ENCODE measurements at regions not wholly inside any gene's neighbourhood (a gene's known extent, or its start where the extent isn't known, plus 50 kb on each side); places are given as distances from the start of the nearest gene placed in this dataset.

- H2AFZ ChIP-seq (ENCODE audit: low read depth, low read length): no peak overlapping the region
- peaks cover 40% of the 10 kb centered on the region for H3K27me3 ChIP-seq (ENCODE audit: low read depth, low read length)
- H3K4me2 ChIP-seq (ENCODE audit: low read length): no peak overlapping the region
- no peaks in the 10 kb centered on the region for H3K4me1 ChIP-seq (ENCODE audit: low read length)
- H3K9me3 ChIP-seq (ENCODE audit: insufficient read depth, low read length): no peaks in the 10 kb centered on the region
- H3K79me2 ChIP-seq (ENCODE audit: low read length): no peaks in the 10 kb centered on the region
- no peak overlapping the region for H3K9ac ChIP-seq (ENCODE audit: low read length)
- no peaks in the 10 kb centered on the region for H3K36me3 ChIP-seq (replicated peaks; ENCODE audit: low read depth, low read length)
- H3K27ac ChIP-seq (ENCODE audit: low read length): no peak overlapping the region
- H4K20me1 ChIP-seq (ENCODE audit: insufficient read depth, low read length): no peaks in the 10 kb centered on the region
- TF ChIP-seq CTCF (IDR thresholded peaks at IDR 0.05; ENCODE audit: low read depth, low read length) (no peak), EZH2phosphoT487 (IDR thresholded peaks at IDR 0.05; ENCODE audit: low read depth) (no peak)
- H3K4me3 ChIP-seq (ENCODE audit: low read length): no peak overlapping the region
These were observed 64.6 kb downstream of the FHIP1A start for GRCh38 chr4:151473521-151474097.

- no peaks in the 10 kb centered on the region for H3K36me3 ChIP-seq (replicated peaks; ENCODE audit: low read depth, low read length)
- H3K4me1 ChIP-seq (ENCODE audit: low read length): no peaks in the 10 kb centered on the region
- no peak overlapping the region for H3K9ac ChIP-seq (ENCODE audit: low read length)
- H3K79me2 ChIP-seq (ENCODE audit: low read length): no peaks in the 10 kb centered on the region
- H4K20me1 ChIP-seq (ENCODE audit: insufficient read depth, low read length): no peaks in the 10 kb centered on the region
- TF ChIP-seq CTCF (IDR thresholded peaks at IDR 0.05; ENCODE audit: low read depth, low read length) (no peak), EZH2phosphoT487 (IDR thresholded peaks at IDR 0.05; ENCODE audit: low read depth) (no peak)
- no peaks in the 10 kb centered on the region for H3K9me3 ChIP-seq (ENCODE audit: insufficient read depth, low read length)
- H2AFZ ChIP-seq (ENCODE audit: low read depth, low read length): no peak overlapping the region
- H3K4me3 ChIP-seq (ENCODE audit: low read length): no peak overlapping the region
- peaks cover 42% of the 10 kb centered on the region for H3K27me3 ChIP-seq (ENCODE audit: low read depth, low read length)
- H3K4me2 ChIP-seq (ENCODE audit: low read length): no peak overlapping the region
- H3K27ac ChIP-seq (ENCODE audit: low read length): no peak overlapping the region
These were observed 66.2 kb downstream of the FHIP1A start for GRCh38 chr4:151475035-151475714.

DNA sequence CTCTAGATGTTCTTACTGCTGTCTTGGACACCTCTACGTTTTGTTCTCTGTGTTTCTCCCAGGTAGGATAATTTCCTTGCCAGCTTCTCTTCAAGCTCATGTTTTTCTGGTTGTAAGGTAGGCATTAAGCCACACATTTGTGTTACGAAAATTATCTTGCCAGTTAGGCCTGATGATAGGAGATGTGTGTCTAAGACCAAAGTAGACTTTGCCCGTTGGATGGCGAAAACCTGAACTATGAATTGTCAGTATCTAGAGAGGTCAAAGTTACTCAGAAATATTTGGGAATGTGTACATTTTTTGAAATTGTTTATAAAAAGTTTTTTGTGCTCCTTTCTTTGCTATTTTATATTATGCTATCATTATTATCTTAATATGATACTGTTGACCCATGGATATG lies 72.8 kb downstream of the FHIP1A start:
- Histone ChIP-seq H3K9me3 (ENCODE audit: insufficient read depth, low read length) (no peaks in the 10 kb centered on the region), H3K27ac (ENCODE audit: low read length) (no peak overlapping the region), H2AFZ (ENCODE audit: low read depth, low read length) (no peak overlapping the region), H3K4me3 (ENCODE audit: low read length) (no peak overlapping the region), H4K20me1 (ENCODE audit: insufficient read depth, low read length) (no peaks in the 10 kb centered on the region), H3K79me2 (ENCODE audit: low read length) (no peaks in the 10 kb centered on the region), H3K27me3 (ENCODE audit: low read depth, low read length) (peaks cover 32% of the 10 kb centered on the region), H3K36me3 (replicated peaks; ENCODE audit: low read depth, low read length) (no peaks in the 10 kb centered on the region), H3K4me1 (ENCODE audit: low read length) (no peaks in the 10 kb centered on the region), H3K9ac (ENCODE audit: low read length) (no peak overlapping the region), H3K4me2 (ENCODE audit: low read length) (no peak overlapping the region)
- TF ChIP-seq EZH2phosphoT487 (IDR thresholded peaks at IDR 0.05; ENCODE audit: low read depth) (no peak), CTCF (IDR thresholded peaks at IDR 0.05; ENCODE audit: low read depth, low read length) (no peak)

GRCh38 chr4:151484396-151485102 lies 75.6 kb downstream of the FHIP1A start:
- Histone ChIP-seq H3K9me3 (ENCODE audit: insufficient read depth, low read length) (no peaks in the 10 kb centered on the region), H3K27ac (ENCODE audit: low read length) (no peak overlapping the region), H3K79me2 (ENCODE audit: low read length) (no peaks in the 10 kb centered on the region), H2AFZ (ENCODE audit: low read depth, low read length) (no peak overlapping the region), H3K4me2 (ENCODE audit: low read length) (no peak overlapping the region), H3K27me3 (ENCODE audit: low read depth, low read length) (peaks cover 25% of the 10 kb centered on the region), H3K4me3 (ENCODE audit: low read length) (no peak overlapping the region), H4K20me1 (ENCODE audit: insufficient read depth, low read length) (no peaks in the 10 kb centered on the region), H3K36me3 (replicated peaks; ENCODE audit: low read depth, low read length) (no peaks in the 10 kb centered on the region), H3K9ac (ENCODE audit: low read length) (no peak overlapping the region), H3K4me1 (ENCODE audit: low read length) (no peaks in the 10 kb centered on the region)
- TF ChIP-seq EZH2phosphoT487 (IDR thresholded peaks at IDR 0.05; ENCODE audit: low read depth): no peak
- TF ChIP-seq CTCF (IDR thresholded peaks at IDR 0.05; ENCODE audit: low read depth, low read length): no peak
